ENCODE measurements at regions not wholly inside any gene's neighbourhood (a gene's known extent, or its start where the extent isn't known, plus 50 kb on each side); places are given as distances from the start of the nearest gene placed in this dataset.
"Not testable (repeated sequence)": the region's sequence is repeated elsewhere in the genome, so short reads cannot be mapped to it uniquely, and the experiment has no call there.

GRCh38 chr12:33672836-33673577, 233.4 kb upstream of the SYT10 start:
- intact Hi-C loops (cut with DNase I), result no loop called here

GRCh38 chr12:33676866-33677265, 237.2 kb upstream of the SYT10 start:
- DNase-seq, result no peak
- intact Hi-C loops (cut with DNase I), result no loop called here

More at GRCh38 chr12:33672836-33673577, 233.4 kb upstream of the SYT10 start:
- no peak for DNase-seq

GRCh38 chr12:33678221-33678964, 238.8 kb upstream of the SYT10 start:
- intact Hi-C loops (cut with DNase I), result no loop called here
- no peak for DNase-seq

GRCh38 chr12:33690562-33690961, 250.9 kb upstream of the SYT10 start:
- no peak for DNase-seq
- intact Hi-C loops (cut with DNase I), result no loop called here

GRCh38 chr12:33703221-33703620, 263.6 kb upstream of the SYT10 start:
- intact Hi-C loops (cut with DNase I), result no loop called here
- DNase-seq, result no peak

GRCh38 chr12:33706927-33707326, 267.3 kb upstream of the SYT10 start:
- intact Hi-C loops (cut with DNase I), result no loop called here
- no peak for DNase-seq

GRCh38 chr12:33708935-33709334, 269.3 kb upstream of the SYT10 start:
- intact Hi-C loops (cut with DNase I), result no loop called here
- no peak for DNase-seq

GRCh38 chr12:33710548-33710947, 270.9 kb upstream of the SYT10 start:
- intact Hi-C loops (cut with DNase I), result no loop called here

GRCh38 chr12:33718631-33719030, 279.0 kb upstream of the SYT10 start:
- intact Hi-C loops (cut with DNase I), result no loop called here

More at GRCh38 chr12:33710548-33710947, 270.9 kb upstream of the SYT10 start:
- DNase-seq, result no peak

GRCh38 chr12:33721561-33721960, 281.9 kb upstream of the SYT10 start:
- DNase-seq, result no peak

More at GRCh38 chr12:33718631-33719030, 279.0 kb upstream of the SYT10 start:
- DNase-seq, result no peak

GRCh38 chr12:33724867-33725266, 285.2 kb upstream of the SYT10 start:
- DNase-seq, result no peak
- intact Hi-C loops (cut with DNase I), result no loop called here

More at GRCh38 chr12:33721561-33721960, 281.9 kb upstream of the SYT10 start:
- intact Hi-C loops (cut with DNase I), result no loop called here

GRCh38 chr12:33734871-33735270, 287.4 kb upstream of the ALG10 start:
- intact Hi-C loops (cut with DNase I), result no loop called here
- DNase-seq, result no peak

- no peak for DNase-seq
Measured at GRCh38 chr12:33752854-33753253, 269.4 kb upstream of the ALG10 start.

GRCh38 chr12:33757701-33758100, 264.6 kb upstream of the ALG10 start:
- intact Hi-C loops (cut with DNase I), result no loop called here
- DNase-seq, result no peak

More at GRCh38 chr12:33752854-33753253, 269.4 kb upstream of the ALG10 start:
- intact Hi-C loops (cut with DNase I), result no loop called here

GRCh38 chr12:33759279-33759678, 263.0 kb upstream of the ALG10 start:
- intact Hi-C loops (cut with DNase I), result no loop called here
- no peak for DNase-seq

- intact Hi-C loops (cut with DNase I), result no loop called here
- DNase-seq, result no peak
Measured at GRCh38 chr12:33763331-33763730, 259.0 kb upstream of the ALG10 start.

GRCh38 chr12:33770652-33771051, 251.6 kb upstream of the ALG10 start:
- intact Hi-C loops (cut with DNase I), result no loop called here
- DNase-seq, result no peak

GRCh38 chr12:33771889-33772288, 250.4 kb upstream of the ALG10 start:
- intact Hi-C loops (cut with DNase I), result no loop called here
- DNase-seq, result no peak

GRCh38 chr12:33773091-33773490, 249.2 kb upstream of the ALG10 start:
- intact Hi-C loops (cut with DNase I), result not testable (repeated sequence)
- DNase-seq, result peak in 1 of 10 donors; percentile 62

- no peak for DNase-seq
- intact Hi-C loops (cut with DNase I), result no loop called here
Measured at GRCh38 chr12:33786532-33786931, 235.8 kb upstream of the ALG10 start.

- intact Hi-C loops (cut with DNase I), result no loop called here
- DNase-seq, result no peak
Measured at GRCh38 chr12:33794954-33795353, 227.3 kb upstream of the ALG10 start.

- DNase-seq, result no peak
- intact Hi-C loops (cut with DNase I), result no loop called here
Measured at GRCh38 chr12:33795536-33795935, 226.8 kb upstream of the ALG10 start.
